ENCODE measurements at regions not wholly inside any gene's neighbourhood (a gene's known extent, or its start where the extent isn't known, plus 50 kb on each side); places are given as distances from the start of the nearest gene placed in this dataset.

DNA sequence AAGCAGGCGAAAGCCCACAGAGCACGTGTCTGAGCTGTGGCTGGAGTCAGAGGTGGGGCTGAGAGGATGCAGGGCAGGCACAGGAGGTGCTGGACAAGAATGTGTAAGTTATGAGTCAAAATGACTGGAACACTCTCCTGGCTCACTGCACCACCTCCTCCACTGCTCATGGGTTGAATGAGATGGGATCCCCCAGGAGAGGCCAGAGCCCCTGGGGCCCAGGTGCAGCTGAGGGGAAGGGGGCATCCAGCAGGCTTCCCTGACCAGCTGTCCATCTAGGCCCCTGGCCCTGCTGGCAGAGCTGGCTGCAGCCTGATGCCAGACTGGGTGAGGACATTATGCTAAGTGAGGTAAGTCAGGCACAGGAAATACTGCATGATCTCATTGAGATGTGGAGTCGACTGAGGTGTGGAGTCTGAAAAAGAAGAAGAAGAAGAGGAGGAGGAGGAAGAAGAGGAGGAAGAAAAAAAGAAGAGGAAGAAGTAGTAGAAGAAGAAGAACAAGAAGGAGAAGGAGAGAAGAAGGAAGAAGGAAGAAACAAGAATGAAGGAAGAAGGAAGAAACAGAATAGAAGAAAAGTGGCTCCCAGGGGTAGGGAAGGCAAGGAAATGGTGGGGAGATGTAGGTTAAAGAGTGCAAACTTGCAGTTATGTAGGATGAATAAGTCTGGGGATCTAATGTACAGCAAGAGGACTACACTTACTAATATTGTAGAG is 747.4 kb downstream of the UQCRFS1 start:
- TF ChIP-seq, protein P1, sequence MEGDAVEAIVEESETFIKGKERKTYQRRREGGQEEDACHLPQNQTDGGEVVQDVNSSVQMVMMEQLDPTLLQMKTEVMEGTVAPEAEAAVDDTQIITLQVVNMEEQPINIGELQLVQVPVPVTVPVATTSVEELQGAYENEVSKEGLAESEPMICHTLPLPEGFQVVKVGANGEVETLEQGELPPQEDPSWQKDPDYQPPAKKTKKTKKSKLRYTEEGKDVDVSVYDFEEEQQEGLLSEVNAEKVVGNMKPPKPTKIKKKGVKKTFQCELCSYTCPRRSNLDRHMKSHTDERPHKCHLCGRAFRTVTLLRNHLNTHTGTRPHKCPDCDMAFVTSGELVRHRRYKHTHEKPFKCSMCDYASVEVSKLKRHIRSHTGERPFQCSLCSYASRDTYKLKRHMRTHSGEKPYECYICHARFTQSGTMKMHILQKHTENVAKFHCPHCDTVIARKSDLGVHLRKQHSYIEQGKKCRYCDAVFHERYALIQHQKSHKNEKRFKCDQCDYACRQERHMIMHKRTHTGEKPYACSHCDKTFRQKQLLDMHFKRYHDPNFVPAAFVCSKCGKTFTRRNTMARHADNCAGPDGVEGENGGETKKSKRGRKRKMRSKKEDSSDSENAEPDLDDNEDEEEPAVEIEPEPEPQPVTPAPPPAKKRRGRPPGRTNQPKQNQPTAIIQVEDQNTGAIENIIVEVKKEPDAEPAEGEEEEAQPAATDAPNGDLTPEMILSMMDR (IDR thresholded peaks at IDR 0.05; ENCODE audit: poor library complexity, severe bottlenecking) = no peak
- Histone ChIP-seq H3K27me3 (ENCODE audit: insufficient read depth, poor library complexity, severe bottlenecking) (no peaks in the 10 kb centered on the region), H3K4me3 (ENCODE audit: severe bottlenecking) (no peak overlapping the region), H3K36me3 (ENCODE audit: low read depth) (no peaks in the 10 kb centered on the region), H3K9me3 (ENCODE audit: severe bottlenecking) (no peaks in the 10 kb centered on the region), H3K4me1 (ENCODE audit: insufficient read depth, poor library complexity, severe bottlenecking) (peaks cover 8% of the 10 kb centered on the region), H3K27ac (ENCODE audit: poor library complexity, severe bottlenecking) (peak overlapping the region; percentile 50)
- peak; percentile 89 for ATAC-seq (ENCODE audit: low read depth)
- DNase-seq (ENCODE audit: low spot score) = no peak

DNA sequence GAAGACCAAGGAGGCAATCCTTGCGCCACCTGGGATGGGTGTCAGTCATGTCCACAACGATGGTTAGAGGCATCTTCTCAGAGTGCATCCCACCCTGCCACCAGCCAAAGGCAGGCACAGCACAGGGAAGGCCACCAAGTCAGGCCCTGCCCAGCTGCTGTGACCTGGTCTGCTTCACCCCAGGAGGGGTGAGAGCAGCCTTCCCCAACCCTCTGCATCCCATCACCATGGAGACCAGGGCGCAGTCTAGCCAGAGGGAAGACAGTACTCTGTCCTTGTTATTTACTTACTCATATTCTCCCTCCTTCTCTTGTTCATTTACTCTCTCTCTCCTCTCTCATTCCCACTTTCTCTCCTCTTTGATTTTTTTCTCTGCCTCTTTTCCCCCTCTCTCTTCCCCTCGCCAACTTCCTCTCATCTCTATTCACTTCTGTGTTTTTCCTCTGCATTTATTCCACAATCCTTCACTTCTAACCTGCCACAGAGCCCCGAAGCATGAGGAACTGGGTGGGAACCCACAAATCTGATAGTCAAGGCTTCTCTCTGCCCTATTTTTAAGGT is 749.4 kb downstream of the UQCRFS1 start:
- no peaks in the 10 kb centered on the region for H3K9me3 ChIP-seq (ENCODE audit: severe bottlenecking)
- no peak overlapping the region for H3K4me3 ChIP-seq (ENCODE audit: severe bottlenecking)
- H3K4me1 ChIP-seq (ENCODE audit: insufficient read depth, poor library complexity, severe bottlenecking) = peaks cover 8% of the 10 kb centered on the region
- TF ChIP-seq, protein P1 (IDR thresholded peaks at IDR 0.05; ENCODE audit: poor library complexity, severe bottlenecking) = no peak
- no peaks in the 10 kb centered on the region for H3K27me3 ChIP-seq (ENCODE audit: insufficient read depth, poor library complexity, severe bottlenecking)
- H3K27ac ChIP-seq (ENCODE audit: poor library complexity, severe bottlenecking) = no peak overlapping the region
- ATAC-seq (ENCODE audit: low read depth) = no peak
- DNase-seq (ENCODE audit: low spot score) = no peak
- no peaks in the 10 kb centered on the region for H3K36me3 ChIP-seq (ENCODE audit: low read depth)

DNA sequence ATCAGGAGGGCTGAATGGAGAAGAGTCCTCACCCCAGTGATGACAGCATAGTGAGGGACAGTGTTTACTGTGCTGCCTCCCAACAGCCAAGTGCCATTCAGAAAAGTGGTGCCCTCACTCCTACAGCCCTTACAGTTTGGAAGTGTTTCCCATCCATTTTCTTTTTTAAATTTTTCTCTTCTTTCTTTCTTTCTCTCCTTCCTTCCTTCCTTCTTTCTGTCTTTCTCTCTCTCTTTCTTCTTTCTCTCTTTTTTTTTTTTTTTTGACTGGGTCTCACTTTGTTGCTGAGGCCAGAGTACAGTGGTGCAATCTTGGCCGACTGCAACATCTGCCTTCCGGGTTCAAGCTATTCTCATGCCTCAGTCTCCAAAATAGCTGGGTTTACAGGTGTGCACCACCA is 755.3 kb downstream of the UQCRFS1 start:
- Histone ChIP-seq H3K9me3 (ENCODE audit: severe bottlenecking) (no peaks in the 10 kb centered on the region), H3K27me3 (ENCODE audit: insufficient read depth, poor library complexity, severe bottlenecking) (no peaks in the 10 kb centered on the region), H3K4me3 (ENCODE audit: severe bottlenecking) (no peak overlapping the region), H3K27ac (ENCODE audit: poor library complexity, severe bottlenecking) (no peak overlapping the region), H3K36me3 (ENCODE audit: low read depth) (no peaks in the 10 kb centered on the region), H3K4me1 (ENCODE audit: insufficient read depth, poor library complexity, severe bottlenecking) (no peaks in the 10 kb centered on the region)
- DNase-seq (ENCODE audit: low spot score) = no peak
- TF ChIP-seq, protein P1 (IDR thresholded peaks at IDR 0.05; ENCODE audit: poor library complexity, severe bottlenecking) = no peak
- no peak for ATAC-seq (ENCODE audit: low read depth)

DNA sequence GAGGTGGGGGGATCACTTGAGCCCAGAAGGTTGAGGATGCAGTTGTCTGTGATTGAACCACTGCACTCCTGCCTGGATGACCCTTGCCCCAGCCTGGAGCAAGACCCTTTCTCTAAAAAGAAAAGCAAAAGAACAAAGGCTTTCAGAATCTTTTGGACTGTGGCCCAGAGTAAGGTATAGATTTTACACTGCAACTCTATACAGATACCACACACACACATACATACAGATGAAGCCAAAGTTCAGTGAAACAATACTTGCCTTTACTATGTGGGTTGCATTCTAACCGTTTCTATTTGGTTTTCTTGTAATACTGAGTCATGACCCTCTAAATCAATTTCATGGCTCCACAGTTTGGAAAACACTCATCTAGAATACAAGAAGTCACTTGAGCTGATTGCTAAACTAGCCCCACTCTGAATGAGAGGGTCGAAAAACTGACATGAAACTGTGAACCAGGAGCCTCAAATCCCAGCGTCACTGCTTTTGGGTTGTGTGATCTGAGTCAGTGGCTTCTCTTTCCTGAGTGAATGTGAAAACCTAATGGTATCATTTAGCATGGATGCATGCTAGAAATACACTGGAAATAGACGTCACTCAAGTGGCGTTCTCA is 756.1 kb downstream of the UQCRFS1 start:
- H3K9me3 ChIP-seq (ENCODE audit: severe bottlenecking) = no peaks in the 10 kb centered on the region
- DNase-seq (ENCODE audit: low spot score) = no peak
- no peaks in the 10 kb centered on the region for H3K27me3 ChIP-seq (ENCODE audit: insufficient read depth, poor library complexity, severe bottlenecking)
- no peaks in the 10 kb centered on the region for H3K36me3 ChIP-seq (ENCODE audit: low read depth)
- H3K27ac ChIP-seq (ENCODE audit: poor library complexity, severe bottlenecking) = no peak overlapping the region
- no peak overlapping the region for H3K4me3 ChIP-seq (ENCODE audit: severe bottlenecking)
- no peaks in the 10 kb centered on the region for H3K4me1 ChIP-seq (ENCODE audit: insufficient read depth, poor library complexity, severe bottlenecking)
- TF ChIP-seq, protein P1 (IDR thresholded peaks at IDR 0.05; ENCODE audit: poor library complexity, severe bottlenecking) = no peak
- no peak for ATAC-seq (ENCODE audit: low read depth)

DNA sequence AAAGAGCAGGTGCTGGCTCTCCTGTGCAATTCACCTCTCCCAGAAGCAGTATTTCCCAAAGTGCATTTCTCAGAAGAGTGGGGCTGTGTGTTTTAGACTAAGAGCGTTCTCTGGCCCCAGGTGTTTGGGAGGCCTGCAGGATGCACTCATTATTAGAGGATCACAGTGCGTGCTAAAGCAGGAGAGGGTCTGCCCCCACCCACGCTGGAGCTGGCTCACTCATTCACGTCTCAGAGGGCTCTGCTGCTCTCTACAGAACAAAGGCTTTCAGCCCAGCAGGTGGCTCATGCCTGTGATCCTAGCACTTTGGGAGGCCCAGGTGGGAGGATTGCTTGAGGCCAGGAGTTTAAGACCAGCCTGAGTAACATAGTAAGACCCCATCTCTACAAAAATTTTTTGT is 756.7 kb downstream of the UQCRFS1 start:
- H3K4me3 ChIP-seq (ENCODE audit: severe bottlenecking) = no peak overlapping the region
- DNase-seq (ENCODE audit: low spot score) (no peak), ATAC-seq (ENCODE audit: low read depth) (no peak)
- no peaks in the 10 kb centered on the region for H3K27me3 ChIP-seq (ENCODE audit: insufficient read depth, poor library complexity, severe bottlenecking)
- no peak overlapping the region for H3K27ac ChIP-seq (ENCODE audit: poor library complexity, severe bottlenecking)
- TF ChIP-seq, protein P1 (IDR thresholded peaks at IDR 0.05; ENCODE audit: poor library complexity, severe bottlenecking) = no peak
- no peaks in the 10 kb centered on the region for H3K4me1 ChIP-seq (ENCODE audit: insufficient read depth, poor library complexity, severe bottlenecking)
- H3K9me3 ChIP-seq (ENCODE audit: severe bottlenecking) = no peaks in the 10 kb centered on the region
- no peaks in the 10 kb centered on the region for H3K36me3 ChIP-seq (ENCODE audit: low read depth)
